WTC11 (cell line): ENCODE measurements at regions not wholly inside any gene's neighbourhood (a gene's known extent, or its start where the extent isn't known, plus 50 kb on each side); places are given as distances from the start of the nearest gene placed in this dataset.

Experiments used
- ATAC-seq: fragments of 200-7000 bp; cut with Tn5 transposase; 2 replicates; pipeline ENCODE4 v1.10.0; 2021; ENCODE audit warnings: mild to moderate bottlenecking, moderate library complexity
- CTCF ChIA-PET: fragments of 300-600 bp; sonication (Branson Sonifier 250); formaldehyde crosslinking; loops from one replicate; lab custom pipeline; 2021; ENCODE audit warnings: antibody characterized with exemption; lab: Charles Lee
- POLR2A ChIA-PET: fragments of 350-600 bp; sonication (Branson Sonifier 250); formaldehyde crosslinking; loops from one replicate; lab custom pipeline; 2021; ENCODE audit warnings: antibody characterized with exemption; lab: Charles Lee
- DNase-seq: peaks from one replicate; pipeline ENCODE4 v3.0.0; 2021; ENCODE audit warnings: low spot score
- H3K27ac Mint-ChIP-seq: 2 replicates; pipeline ENCODE4 v1.8.0; 2021; ENCODE audit warnings: mixed read lengths
- H3K27me3 Mint-ChIP-seq: 2 replicates; pipeline ENCODE4 v1.8.0; 2021; ENCODE audit warnings: low read depth, mild to moderate bottlenecking, moderate library complexity, mixed read lengths
- H3K36me3 Mint-ChIP-seq: 2 replicates; pipeline ENCODE4 v1.8.0; 2021; ENCODE audit warnings: mixed read lengths
- H3K4me1 Mint-ChIP-seq: 2 replicates; pipeline ENCODE4 v1.8.0; 2022; ENCODE audit warnings: mixed read lengths
- H3K4me3 Mint-ChIP-seq: 2 replicates; pipeline ENCODE4 v1.8.0; 2021; ENCODE audit warnings: mild to moderate bottlenecking, moderate library complexity, mixed read lengths
- H3K9me3 Mint-ChIP-seq: 2 replicates; pipeline ENCODE4 v1.8.0; 2021; ENCODE audit warnings: mixed read lengths
- ARID4B ChIP-seq: sonication (generic); formaldehyde crosslinking; IDR thresholded peaks from 2 replicates; pipeline ENCODE4 v1.8.0; 2023; ENCODE audit warnings: missing genetic modification reagents, mild to moderate bottlenecking, borderline replicate concordance
- ATF6 ChIP-seq: sonication (generic); formaldehyde crosslinking; IDR thresholded peaks from 2 replicates; pipeline ENCODE4 v1.8.1; 2023; ENCODE audit warnings: mild to moderate bottlenecking, missing genetic modification reagents
- GRHL2 ChIP-seq: fragments of 250-450 bp; sonication (Bioruptor Pico); IDR thresholded peaks from 2 replicates; pipeline ENCODE4 v1.8.0; 2022; ENCODE audit warnings: mild to moderate bottlenecking, moderate library complexity; ENCODE audit not compliant: insufficient replicate concordance, severe bottlenecking
- HMGXB4 ChIP-seq: sonication (generic); formaldehyde crosslinking; IDR thresholded peaks from 2 replicates; pipeline ENCODE4 v1.8.1; 2023; ENCODE audit warnings: mild to moderate bottlenecking, moderate library complexity, missing genetic modification reagents
- MYBL2 ChIP-seq: sonication (generic); formaldehyde crosslinking; IDR thresholded peaks from 2 replicates; pipeline ENCODE4 v1.8.1; 2023; ENCODE audit warnings: mild to moderate bottlenecking, moderate library complexity, missing genetic modification reagents
- PREB ChIP-seq: sonication (generic); formaldehyde crosslinking; IDR thresholded peaks from 2 replicates; pipeline ENCODE4 v1.8.1; 2022; ENCODE audit warnings: mild to moderate bottlenecking, missing genetic modification reagents, moderate library complexity, borderline replicate concordance
- RELA ChIP-seq: sonication (generic); formaldehyde crosslinking; IDR thresholded peaks from 2 replicates; pipeline ENCODE4 v1.8.1; 2022; ENCODE audit warnings: missing genetic modification reagents, mild to moderate bottlenecking, borderline replicate concordance
- RORB ChIP-seq: fragments of 250-450 bp; sonication (Bioruptor Pico); IDR thresholded peaks from 2 replicates; pipeline ENCODE4 v1.9.0; 2021; ENCODE audit warnings: mild to moderate bottlenecking
- SMAD3 ChIP-seq: sonication (generic); formaldehyde crosslinking; IDR thresholded peaks from 2 replicates; pipeline ENCODE4 v1.8.0; 2022; ENCODE audit warnings: missing genetic modification reagents, mild to moderate bottlenecking, borderline replicate concordance
- STAT6 ChIP-seq: sonication (generic); formaldehyde crosslinking; conservative IDR thresholded peaks from 2 replicates; pipeline ENCODE4 v1.8.1; 2023; ENCODE audit warnings: mild to moderate bottlenecking, low read depth, missing genetic modification reagents, moderate library complexity
- USF2 ChIP-seq: sonication (generic); formaldehyde crosslinking; IDR thresholded peaks from 2 replicates; pipeline ENCODE4 v1.8.1; 2023; ENCODE audit warnings: mild to moderate bottlenecking, missing genetic modification reagents, moderate library complexity
- ZMAT4 ChIP-seq: fragments of 250-450 bp; sonication (Bioruptor Pico); IDR thresholded peaks from 2 replicates; pipeline ENCODE4 v1.9.0; 2021; ENCODE audit warnings: mild to moderate bottlenecking
- ZNF121 ChIP-seq: sonication (generic); formaldehyde crosslinking; IDR thresholded peaks from 2 replicates; pipeline ENCODE4 v1.8.0; 2023; ENCODE audit warnings: missing genetic modification reagents
- ZNF263 ChIP-seq: sonication (generic); formaldehyde crosslinking; IDR thresholded peaks from 2 replicates; pipeline ENCODE4 v1.8.1; 2022; ENCODE audit warnings: low read depth, mild to moderate bottlenecking, moderate library complexity, missing genetic modification reagents
- ZNF396 ChIP-seq: fragments of 250-450 bp; sonication (Bioruptor Pico); IDR thresholded peaks from 2 replicates; pipeline ENCODE4 v1.8.0; 2021; ENCODE audit warnings: mild to moderate bottlenecking, moderate library complexity, borderline replicate concordance
- ZNF425 ChIP-seq: fragments of 250-450 bp; sonication (Bioruptor Pico); conservative IDR thresholded peaks from 2 replicates; pipeline ENCODE4 v1.9.0; 2021; ENCODE audit warnings: mild to moderate bottlenecking
- ZNF512 ChIP-seq: sonication (generic); formaldehyde crosslinking; IDR thresholded peaks from 2 replicates; pipeline ENCODE4 v1.8.1; 2022; ENCODE audit warnings: missing genetic modification reagents, borderline replicate concordance

- ATAC-seq (no peak), DNase-seq (no peak)
- TF ChIP-seq RELA (no peak), ZNF512 (CRISPR knock-in tag) (no peak), SMAD3 (no peak), ZNF121 (CRISPR knock-in tag) (no peak), ATF6 (no peak), ZMAT4 (CRISPR knock-in tag) (no peak), PREB (CRISPR knock-in tag) (no peak), MYBL2 (CRISPR knock-in tag) (no peak), ZNF263 (no peak), ARID4B (CRISPR knock-in tag) (no peak), RORB (no peak), HMGXB4 (CRISPR knock-in tag) (no peak), ZNF396 (CRISPR knock-in tag) (no peak)
- Mint-ChIP-seq H3K27me3 (no peaks in the 10 kb centered on the region), H3K27ac (no peak overlapping the region), H3K4me3 (no peak overlapping the region), H3K4me1 (no peaks in the 10 kb centered on the region), H3K36me3 (no peaks in the 10 kb centered on the region), H3K9me3 (peaks cover 2% of the 10 kb centered on the region)
- CTCF ChIA-PET, result no interaction called here
- POLR2A ChIA-PET, result interaction anchor here (0.6 kb wide), 1 partner anchor 870 kb away, joined by 3 read pairs; no protein-coding TSS in a partner anchor
Observed at GRCh38 chr7:94761451-94761850, 105.5 kb upstream of the SGCE start.

- H3K4me1 Mint-ChIP-seq, result no peaks in the 10 kb centered on the region
- no peak for DNase-seq
- ATAC-seq, result no peak
- no peak overlapping the region for H3K4me3 Mint-ChIP-seq
- ChIA-PET POLR2A (no interaction called here), CTCF (no interaction called here)
- H3K27me3 Mint-ChIP-seq, result no peaks in the 10 kb centered on the region
- H3K27ac Mint-ChIP-seq, result no peak overlapping the region
- H3K9me3 Mint-ChIP-seq, result no peaks in the 10 kb centered on the region
- H3K36me3 Mint-ChIP-seq, result no peaks in the 10 kb centered on the region
- TF ChIP-seq STAT6 (CRISPR knock-in tag) (no peak), GRHL2 (CRISPR knock-in tag) (no peak), ZNF425 (CRISPR knock-in tag) (no peak), USF2 (CRISPR knock-in tag) (no peak)
Observed at GRCh38 chr7:94763268-94763667, 107.3 kb upstream of the SGCE start.
